GM20431 (cell line): ENCODE measurements at regions not wholly inside any gene's neighbourhood (a gene's known extent, or its start where the extent isn't known, plus 50 kb on each side); places are given as distances from the start of the nearest gene placed in this dataset.

ENCODE experiments used
- in situ Hi-C: fragments of 300-500 bp; cut with MseI, MboI; formaldehyde crosslinking; loops from one replicate; pipeline ENCODE4 v1.15.0; 2020; ENCODE audit warnings: low sequenced_read_pairs; ENCODE audit not compliant: unreplicated experiment

GRCh38 chr6:95071464-95071863, 505.9 kb upstream of the MANEA start:
- in situ Hi-C loops = no loop called here

DNA sequence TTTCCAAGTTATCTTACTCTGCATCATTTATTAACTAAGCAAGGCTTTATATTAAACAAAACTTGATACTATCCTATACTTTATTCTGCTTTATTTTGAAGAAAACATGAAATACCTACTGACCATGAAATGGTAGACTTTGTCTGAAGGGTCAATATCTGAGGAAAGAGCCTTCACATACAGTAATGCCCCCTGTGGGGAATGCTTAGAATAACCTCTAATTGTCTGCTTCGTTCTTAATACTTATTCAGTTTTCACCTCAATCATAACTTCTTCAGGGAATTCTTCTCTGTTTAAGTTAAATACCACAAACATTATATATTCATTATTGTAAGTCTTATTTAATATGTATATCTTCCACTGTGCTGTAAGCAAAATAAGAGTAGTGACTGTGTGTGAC, 498.9 kb upstream of the MANEA start:
- in situ Hi-C loops = no loop called here

DNA sequence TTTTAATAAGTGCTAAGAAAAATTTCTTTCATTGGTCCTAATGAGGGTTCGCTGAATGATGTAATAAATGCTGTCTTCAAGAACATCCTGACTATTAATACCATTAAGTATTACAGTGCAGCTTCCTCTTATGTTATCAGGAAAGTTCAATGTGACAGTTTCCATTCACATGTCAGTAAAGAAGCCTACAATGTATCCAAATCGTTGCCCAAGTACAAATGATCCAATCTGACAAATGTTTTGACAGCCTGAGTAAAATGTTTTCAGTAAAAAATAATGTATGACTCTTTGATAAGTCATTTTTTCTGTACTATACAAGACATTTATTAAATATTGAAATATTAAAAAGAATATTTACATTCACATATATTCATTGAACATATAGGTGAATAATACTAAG, 496.1 kb upstream of the MANEA start:
- in situ Hi-C loops = no loop called here

- in situ Hi-C loops = no loop called here
Observed at GRCh38 chr6:95081949-95082348, 495.4 kb upstream of the MANEA start.

DNA sequence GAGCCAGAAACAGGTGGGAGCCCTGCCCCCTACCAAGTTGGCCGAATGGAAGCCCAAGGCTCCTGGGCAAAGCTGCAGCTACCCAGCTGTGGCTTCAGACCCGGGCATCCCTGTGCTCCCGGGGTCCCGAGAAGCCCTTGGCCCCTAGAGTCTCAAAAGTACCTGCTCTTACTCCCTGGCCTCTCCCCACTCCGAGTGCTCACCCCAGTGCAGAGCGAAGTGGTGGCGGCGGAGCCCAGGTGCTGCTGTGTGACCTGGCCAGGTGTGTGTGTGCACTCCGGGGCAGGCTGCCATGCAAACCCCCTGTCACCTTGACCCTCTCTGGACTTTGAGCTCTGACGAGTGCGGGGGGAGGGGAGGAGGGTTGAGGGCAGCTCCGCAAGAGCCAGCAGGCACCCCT, 493.8 kb upstream of the MANEA start:
- in situ Hi-C loops = no loop called here

DNA sequence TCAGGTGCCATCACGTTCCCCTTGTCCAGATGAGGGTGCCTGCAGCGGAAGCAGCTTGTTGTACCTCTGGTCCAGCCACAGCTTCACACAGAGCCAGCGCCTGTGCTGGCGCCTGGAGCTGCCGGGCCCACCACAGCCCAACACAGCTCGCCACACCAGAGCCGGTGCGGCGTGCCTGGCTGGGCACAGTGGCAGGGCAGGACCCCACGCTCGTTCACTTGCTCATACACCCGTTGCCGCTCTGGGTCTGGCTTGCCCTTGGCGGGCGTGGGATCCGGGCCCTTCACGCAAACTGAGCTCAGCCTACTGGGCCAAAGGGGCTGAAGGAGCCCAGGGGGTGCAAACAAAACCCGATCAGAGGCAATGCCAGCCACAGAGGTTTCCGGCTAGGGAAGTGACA, 492.5 kb upstream of the MANEA start:
- in situ Hi-C loops = no loop called here

GRCh38 chr6:95087394-95088097, 489.8 kb upstream of the MANEA start:
- in situ Hi-C loops = no loop called here

DNA sequence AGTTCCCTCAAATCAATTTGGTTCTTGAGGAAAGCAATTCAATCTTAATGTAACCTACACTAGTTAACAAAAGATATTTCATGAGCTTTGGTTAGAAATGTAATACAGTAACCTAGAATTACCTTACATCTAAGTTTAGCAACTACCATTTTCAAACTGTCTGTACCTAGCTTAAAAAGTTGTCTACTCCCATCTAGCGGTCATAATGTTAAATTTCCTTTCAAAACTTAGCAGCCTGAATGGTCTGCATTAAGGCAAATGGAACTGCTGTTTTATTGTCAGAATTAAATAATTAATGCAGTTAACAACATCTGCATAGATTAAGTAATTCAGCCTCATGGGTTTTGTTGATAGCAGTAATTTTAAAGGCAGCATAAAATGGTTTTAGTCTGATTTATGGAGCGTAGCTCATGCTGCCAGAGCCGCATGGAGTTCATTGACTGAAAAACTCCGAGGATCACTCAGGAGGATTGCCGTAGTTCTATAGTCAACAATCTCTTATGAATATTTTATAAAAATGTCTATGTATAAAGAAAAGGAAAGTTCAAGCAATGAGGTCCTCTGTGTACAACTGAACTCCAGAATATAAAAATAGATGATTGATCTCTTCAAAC, 485.4 kb upstream of the MANEA start:
- in situ Hi-C loops = no loop called here

GRCh38 chr6:95093154-95093553, 484.2 kb upstream of the MANEA start:
- in situ Hi-C loops = no loop called here

GRCh38 chr6:95094751-95095663, 482.3 kb upstream of the MANEA start:
- in situ Hi-C loops = no loop called here

- in situ Hi-C loops = no loop called here
Observed at GRCh38 chr6:95095855-95096254, 481.5 kb upstream of the MANEA start.

DNA sequence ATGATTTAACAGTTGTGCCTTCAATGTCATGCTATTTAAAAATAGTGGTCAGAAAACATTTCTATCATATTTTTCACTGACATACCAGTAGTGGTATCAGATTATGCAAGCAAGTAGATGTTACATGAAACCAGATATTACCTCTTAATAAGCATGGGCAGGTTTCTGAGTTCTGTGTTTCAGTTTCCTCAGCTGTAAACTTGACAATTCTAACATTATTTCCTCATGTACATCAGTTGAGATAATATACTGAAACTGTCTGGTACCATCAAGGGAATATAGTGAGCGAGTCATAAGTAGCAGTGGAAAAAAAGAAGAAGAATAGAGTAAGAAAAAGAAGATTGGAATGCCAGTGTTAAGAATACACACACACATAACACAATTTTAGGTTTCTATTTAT, 477.9 kb upstream of the MANEA start:
- in situ Hi-C loops = no loop called here

GRCh38 chr6:95109212-95109611, 468.1 kb upstream of the MANEA start:
- in situ Hi-C loops = no loop called here

DNA sequence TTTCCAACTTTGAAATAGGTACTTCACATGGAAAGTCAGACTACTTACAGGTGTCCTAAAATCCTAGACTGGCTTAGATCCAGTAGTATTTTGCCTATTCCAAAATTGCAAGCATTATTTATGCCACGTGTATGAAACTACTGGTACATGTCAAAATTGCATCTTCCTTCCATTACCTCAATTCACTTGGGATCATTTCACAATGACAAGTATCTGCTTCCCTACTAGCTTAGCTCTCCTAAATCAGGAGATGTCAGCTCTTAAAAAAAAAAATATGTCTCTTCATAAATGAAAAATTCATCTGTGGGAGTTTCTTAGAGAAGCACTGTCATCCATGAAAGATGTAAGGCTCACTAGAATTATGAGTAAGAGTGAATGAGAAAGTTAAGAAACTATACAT, 466.6 kb upstream of the MANEA start:
- in situ Hi-C loops = no loop called here

DNA sequence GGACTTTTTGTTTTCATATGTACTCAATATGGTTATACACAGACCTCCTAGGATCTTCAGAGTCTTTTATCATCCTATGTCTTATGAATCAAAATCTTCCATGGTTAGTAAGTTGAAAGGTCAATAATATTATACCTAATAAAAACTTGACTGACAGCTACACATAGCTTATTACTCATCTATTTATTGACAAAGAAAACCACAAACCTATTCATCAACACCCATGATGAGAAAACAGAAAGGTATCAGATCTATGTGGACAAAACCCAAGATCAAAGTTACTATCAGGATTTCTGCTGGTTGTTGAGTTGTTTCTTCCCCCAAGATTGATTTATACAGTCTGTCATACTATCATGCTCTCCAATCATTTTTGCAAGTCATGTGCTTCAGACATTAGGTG, 460.1 kb upstream of the MANEA start:
- in situ Hi-C loops = no loop called here

DNA sequence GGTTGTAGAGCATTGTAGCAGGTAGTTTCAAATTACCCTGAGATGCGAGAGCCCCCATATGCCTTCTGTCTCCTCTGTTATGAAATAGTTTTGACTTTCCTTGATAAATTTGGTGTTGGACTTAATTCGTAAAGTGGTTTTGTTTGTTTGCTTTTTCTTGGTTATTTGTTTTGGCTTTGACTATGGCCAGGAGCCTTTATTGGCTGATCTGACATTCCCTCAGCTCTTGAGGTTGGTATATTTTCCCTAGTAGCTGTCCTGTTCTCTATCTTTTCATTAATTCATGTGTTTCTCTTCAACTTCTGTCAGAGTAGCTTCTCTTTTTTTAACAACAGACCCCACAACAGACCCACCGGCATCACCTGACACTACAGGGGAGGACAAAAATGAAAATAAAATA, 457.4 kb upstream of the MANEA start:
- in situ Hi-C loops = no loop called here

GRCh38 chr6:95120984-95121383, 456.4 kb upstream of the MANEA start:
- in situ Hi-C loops = no loop called here

GRCh38 chr6:95127261-95127660, 450.1 kb upstream of the MANEA start:
- in situ Hi-C loops = no loop called here

DNA sequence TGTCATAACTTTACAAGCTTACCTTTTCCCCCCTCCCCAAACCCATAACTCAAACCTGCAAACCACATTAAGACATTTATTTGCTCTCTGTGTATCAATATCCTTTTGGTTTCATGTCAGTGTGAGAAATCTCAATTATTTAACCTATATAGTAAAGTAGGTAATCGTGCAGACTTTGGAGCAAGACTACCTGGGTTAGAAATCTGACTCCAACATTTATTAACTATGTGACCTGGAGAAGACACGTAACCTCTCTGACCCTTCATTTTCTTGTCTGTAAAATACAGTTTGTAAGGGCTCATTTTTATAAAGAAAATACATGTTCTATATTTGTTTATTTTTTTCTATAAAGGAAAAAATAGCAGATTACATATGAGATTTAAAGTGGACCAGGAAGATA, 448.9 kb upstream of the MANEA start:
- in situ Hi-C loops = no loop called here

DNA sequence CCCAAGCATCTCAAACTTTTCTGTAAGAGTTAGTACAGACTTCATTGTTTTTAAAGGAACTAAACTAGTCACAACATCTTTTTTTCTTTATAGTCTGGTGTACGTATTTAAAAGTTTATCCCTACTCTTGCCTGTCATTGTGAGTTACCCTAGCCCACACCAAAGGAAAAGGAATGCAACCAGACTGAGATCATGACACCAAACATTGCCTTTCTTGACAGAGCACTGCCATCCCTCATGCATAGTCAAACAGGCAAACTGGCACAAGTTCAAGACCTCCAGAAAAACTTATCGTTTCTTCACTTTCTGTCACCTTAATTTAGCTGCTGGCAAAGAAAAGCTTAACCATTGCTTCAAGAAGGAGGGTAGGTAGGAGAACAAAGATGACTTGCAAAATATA, 448.4 kb upstream of the MANEA start:
- in situ Hi-C loops = no loop called here

DNA sequence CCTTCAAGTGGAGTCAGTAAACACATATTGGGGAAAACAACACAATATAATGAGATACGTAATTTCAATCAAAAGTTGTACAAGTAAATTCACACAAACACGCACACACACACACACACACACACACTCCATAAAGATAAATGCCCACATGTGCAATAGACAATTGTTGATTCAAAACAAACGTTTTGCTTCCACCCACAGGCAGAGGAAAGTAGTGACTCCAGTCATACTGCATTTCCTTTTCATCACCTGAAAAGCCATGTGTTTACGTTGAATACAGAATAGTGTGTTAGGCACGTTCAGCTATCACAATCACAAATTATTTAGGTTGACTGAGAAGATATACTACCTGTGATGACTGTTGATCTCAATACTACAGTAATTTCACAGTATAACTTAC, 443.8 kb upstream of the MANEA start:
- in situ Hi-C loops = no loop called here
